Left lung (tissue), 4 donors: ENCODE measurements at regions not wholly inside any gene's neighbourhood (a gene's known extent, or its start where the extent isn't known, plus 50 kb on each side); places are given as distances from the start of the nearest gene placed in this dataset.

ENCODE experiments used
- ATAC-seq: fragments of 200-7000 bp; cut with Tn5 transposase; one replicate; pipeline ENCODE4 v1.9.1; 2020; ENCODE audit warnings: moderate library complexity
- DNase-seq, 4 donors: peaks; one replicate each; pipeline ENCODE4 v3.0.0-alpha.2; 2013 to 2020
- H3K27ac ChIP-seq, 2 donors: fragments of 200-600 bp; sonication (generic) in 1 of 2; one replicate each; pipeline versions ENCODE4 v1.5.0 to v1.8.0; 2020 to 2021
- H3K27me3 ChIP-seq, 2 donors: fragments of 200-600 bp; sonication (generic) in 1 of 2; one replicate each; pipeline versions ENCODE4 v1.5.0 to v1.8.0; 2020 to 2021
- H3K36me3 ChIP-seq, 2 donors: fragments of 200-600 bp; sonication (generic) in 1 of 2; one replicate each; pipeline versions ENCODE4 v1.5.0 to v1.8.0; 2020 to 2021
- H3K4me1 ChIP-seq, 2 donors: fragments of 200-600 bp; one replicate each; pipeline ENCODE4 v1.8.0; 2021
- H3K4me3 ChIP-seq, 2 donors: fragments of 200-600 bp; sonication (generic) in 1 of 2; one replicate each; pipeline versions ENCODE4 v1.5.0 to v1.8.0; 2020 to 2021; ENCODE audit warnings: mild to moderate bottlenecking in 1 of 2
- H3K9me3 ChIP-seq, 2 donors: fragments of 200-600 bp; sonication (generic) in 1 of 2; one replicate each; pipeline versions ENCODE4 v1.5.0 to v1.8.0; 2020 to 2021
- CTCF ChIP-seq, 2 donors: fragments of 200-600 bp; sonication (generic) in 1 of 2; IDR thresholded peaks; one replicate each; pipeline versions ENCODE4 v1.5.0 to v1.8.0; 2021; ENCODE audit warnings: antibody characterized with exemption in 2 of 2
- intact Hi-C, 2 donors: fragments of 100-400 bp; cut with DNase I; formaldehyde crosslinking; loops; one replicate each; pipeline versions ENCODE4 v1.11.2 to v1.14.2; 2022
- donor health status: DM: no; HTN: yes; CAD: no.
- donor health status: DM: no; HTN: no; CAD: no.

GRCh38 chr7:80587538-80587937 lies 50.9 kb upstream of the CD36 start:
- ATAC-seq, result no peak
- H3K36me3 ChIP-seq, result no peaks in the 10 kb centered on the region
- no peaks in the 10 kb centered on the region for H3K9me3 ChIP-seq
- no peaks in the 10 kb centered on the region for H3K27me3 ChIP-seq
- no peaks in the 10 kb centered on the region for H3K4me1 ChIP-seq
- no peak for DNase-seq
- H3K27ac ChIP-seq, result no peak overlapping the region
- no peak overlapping the region for H3K4me3 ChIP-seq
- TF ChIP-seq CTCF (IDR thresholded peaks at IDR 0.05), result no peak
- intact Hi-C loops, result no loop called here

- intact Hi-C loops, result no loop called here
- DNase-seq (no peak), ATAC-seq (no peak)
- Histone ChIP-seq H3K27me3 (no peaks in the 10 kb centered on the region), H3K27ac (no peak overlapping the region), H3K4me3 (no peak overlapping the region), H3K36me3 (no peaks in the 10 kb centered on the region), H3K4me1 (no peaks in the 10 kb centered on the region), H3K9me3 (no peaks in the 10 kb centered on the region)
- TF ChIP-seq CTCF (IDR thresholded peaks at IDR 0.05), result no peak
These were observed 49.9 kb upstream of the CD36 start for GRCh38 chr7:80588591-80588990.
